HepG2 (cell line): ENCODE measurements at regions not wholly inside any gene's neighbourhood (a gene's known extent, or its start where the extent isn't known, plus 50 kb on each side); places are given as distances from the start of the nearest gene placed in this dataset.

Experiments
- AKAP8 ChIP-seq: sonication (generic); formaldehyde crosslinking; IDR thresholded peaks from 2 replicates; pipeline ENCODE4 v1.5.1; 2020; ENCODE audit warnings: mild to moderate bottlenecking, missing genetic modification reagents
- CENPT ChIP-seq: sonication (generic); formaldehyde crosslinking; IDR thresholded peaks from 2 replicates; pipeline ENCODE4 v1.8.0; 2022; ENCODE audit warnings: low read depth, mild to moderate bottlenecking, moderate library complexity, missing genetic modification reagents
- HNF4A ChIP-seq: sonication (generic); formaldehyde crosslinking; IDR thresholded peaks from 2 replicates; pipeline ENCODE4 v1.4.0; 2020; ENCODE audit warnings: missing genetic modification reagents
- HNRNPK ChIP-seq: fragments of 200-400 bp; formaldehyde crosslinking; IDR thresholded peaks from 2 replicates; pipeline ENCODE4 v1.6.1; 2018; ENCODE audit warnings: low read length, low read depth, moderate library complexity, mild to moderate bottlenecking; ENCODE audit not compliant: poor library complexity, severe bottlenecking
- KMT2B ChIP-seq: IDR thresholded peaks from 2 replicates; pipeline ENCODE4 v1.6.1; 2016; ENCODE audit warnings: missing genetic modification reagents, missing compliant biosample characterization
- MIXL1 ChIP-seq: IDR thresholded peaks from 2 replicates; pipeline ENCODE4 v1.6.1; 2016
- PRPF4 ChIP-seq: fragments of 200-400 bp; formaldehyde crosslinking; IDR thresholded peaks from 2 replicates; pipeline ENCODE4 v1.6.1; 2016; ENCODE audit warnings: low read length, low read depth; ENCODE audit not compliant: poor library complexity, severe bottlenecking
- SAP130 ChIP-seq: IDR thresholded peaks from 2 replicates; pipeline ENCODE4 v1.6.1; 2016; ENCODE audit warnings: low read depth
- SRSF4 ChIP-seq: fragments of 200-400 bp; formaldehyde crosslinking; IDR thresholded peaks from one replicate; pipeline ENCODE4 v1.6.1; 2018; ENCODE audit warnings: mild to moderate bottlenecking, low read depth, low read length, moderate library complexity; ENCODE audit not compliant: poor library complexity, severe bottlenecking
- U2AF1 ChIP-seq: fragments of 200-400 bp; formaldehyde crosslinking; optimal IDR thresholded peaks from 2 replicates; pipeline ENCODE3; 2017; ENCODE audit warnings: mild to moderate bottlenecking, low read depth, low read length
- U2AF2 ChIP-seq: fragments of 200-400 bp; formaldehyde crosslinking; IDR thresholded peaks from 2 replicates; pipeline ENCODE4 v1.6.1; 2017; ENCODE audit warnings: low read depth, mild to moderate bottlenecking, low read length
- ZNF451 ChIP-seq: sonication (generic); formaldehyde crosslinking; IDR thresholded peaks from 2 replicates; pipeline ENCODE4 v1.5.0; 2020; ENCODE audit warnings: mild to moderate bottlenecking, missing genetic modification reagents
- ZNF569 ChIP-seq: sonication (generic); formaldehyde crosslinking; IDR thresholded peaks from 2 replicates; pipeline ENCODE4 v1.5.0; 2020; ENCODE audit warnings: mild to moderate bottlenecking, missing genetic modification reagents, moderate library complexity, borderline replicate concordance
- ZNF713 ChIP-seq: sonication (generic); formaldehyde crosslinking; IDR thresholded peaks from 2 replicates; pipeline ENCODE4 v1.4.0; 2020; ENCODE audit warnings: mild to moderate bottlenecking, missing genetic modification reagents
- ZNF75D ChIP-seq: sonication (generic); formaldehyde crosslinking; IDR thresholded peaks from 2 replicates; pipeline ENCODE4 v1.8.1; 2023; ENCODE audit warnings: missing genetic modification reagents, mild to moderate bottlenecking, borderline replicate concordance
- TF ChIP-seq, protein P1 (sequence below): sonication (generic); formaldehyde crosslinking; IDR thresholded peaks from 2 replicates; pipeline ENCODE4 v1.4.0; 2020; ENCODE audit warnings: missing genetic modification reagents, borderline replicate concordance
- TF ChIP-seq, protein P2 (sequence below): sonication (generic); formaldehyde crosslinking; IDR thresholded peaks from 2 replicates; pipeline ENCODE4 v1.5.1; 2020; ENCODE audit warnings: mild to moderate bottlenecking, missing genetic modification reagents, borderline replicate concordance
- TF ChIP-seq, protein P3 (sequence below): sonication (generic); formaldehyde crosslinking; IDR thresholded peaks from 2 replicates; pipeline ENCODE4 v1.9.0; 2021; ENCODE audit warnings: missing genetic modification reagents, mild to moderate bottlenecking, borderline replicate concordance
- TF ChIP-seq, protein P4 (sequence below): sonication (generic); formaldehyde crosslinking; IDR thresholded peaks from 2 replicates; pipeline ENCODE4 v1.5.0; 2020; ENCODE audit warnings: missing genetic modification reagents
- TF ChIP-seq, protein P5 (sequence below): sonication (generic); formaldehyde crosslinking; IDR thresholded peaks from 2 replicates; pipeline ENCODE4 v1.9.0; 2021; ENCODE audit warnings: missing genetic modification reagents, borderline replicate concordance

DNA sequence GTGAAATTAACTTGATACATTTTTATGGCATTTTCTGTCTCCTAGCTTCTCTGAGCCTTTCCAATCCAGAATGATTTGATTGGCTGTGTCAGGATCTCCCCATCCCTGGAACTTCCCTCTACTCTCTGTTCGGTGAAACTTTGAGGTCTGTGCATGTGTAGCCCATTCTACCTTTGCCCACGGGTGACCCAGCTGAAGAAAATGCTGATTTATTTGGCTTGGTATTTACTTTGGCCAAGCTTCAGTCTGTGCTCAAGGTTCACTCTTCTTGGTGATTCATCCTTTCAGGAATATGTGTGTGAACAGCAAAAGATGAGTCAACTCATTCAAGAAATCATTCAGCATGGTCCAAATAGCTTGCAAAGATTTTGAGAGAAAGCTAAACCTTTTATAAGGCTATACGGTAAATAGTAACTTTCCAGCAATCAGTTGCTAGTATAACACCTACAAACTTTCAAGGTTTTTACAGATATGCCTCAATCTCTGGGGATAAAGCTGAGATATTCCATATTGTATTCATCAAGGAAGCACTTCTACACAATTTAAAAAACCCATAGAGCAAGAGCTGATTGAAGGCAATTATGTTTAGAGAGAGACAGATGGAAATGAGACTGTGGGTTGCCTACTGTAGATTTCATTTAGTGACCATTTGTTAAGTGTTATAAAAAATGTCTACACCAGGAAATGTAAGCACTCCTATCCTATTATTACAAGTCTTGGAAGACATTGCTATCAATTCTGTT is 233.9 kb upstream of the CXXC4 start (continued):
- TF ChIP-seq, protein P1, sequence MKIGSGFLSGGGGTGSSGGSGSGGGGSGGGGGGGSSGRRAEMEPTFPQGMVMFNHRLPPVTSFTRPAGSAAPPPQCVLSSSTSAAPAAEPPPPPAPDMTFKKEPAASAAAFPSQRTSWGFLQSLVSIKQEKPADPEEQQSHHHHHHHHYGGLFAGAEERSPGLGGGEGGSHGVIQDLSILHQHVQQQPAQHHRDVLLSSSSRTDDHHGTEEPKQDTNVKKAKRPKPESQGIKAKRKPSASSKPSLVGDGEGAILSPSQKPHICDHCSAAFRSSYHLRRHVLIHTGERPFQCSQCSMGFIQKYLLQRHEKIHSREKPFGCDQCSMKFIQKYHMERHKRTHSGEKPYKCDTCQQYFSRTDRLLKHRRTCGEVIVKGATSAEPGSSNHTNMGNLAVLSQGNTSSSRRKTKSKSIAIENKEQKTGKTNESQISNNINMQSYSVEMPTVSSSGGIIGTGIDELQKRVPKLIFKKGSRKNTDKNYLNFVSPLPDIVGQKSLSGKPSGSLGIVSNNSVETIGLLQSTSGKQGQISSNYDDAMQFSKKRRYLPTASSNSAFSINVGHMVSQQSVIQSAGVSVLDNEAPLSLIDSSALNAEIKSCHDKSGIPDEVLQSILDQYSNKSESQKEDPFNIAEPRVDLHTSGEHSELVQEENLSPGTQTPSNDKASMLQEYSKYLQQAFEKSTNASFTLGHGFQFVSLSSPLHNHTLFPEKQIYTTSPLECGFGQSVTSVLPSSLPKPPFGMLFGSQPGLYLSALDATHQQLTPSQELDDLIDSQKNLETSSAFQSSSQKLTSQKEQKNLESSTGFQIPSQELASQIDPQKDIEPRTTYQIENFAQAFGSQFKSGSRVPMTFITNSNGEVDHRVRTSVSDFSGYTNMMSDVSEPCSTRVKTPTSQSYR (CRISPR knock-in tag) = no peak; the same call in 1 of the 2 replicates
- TF ChIP-seq, protein P2, sequence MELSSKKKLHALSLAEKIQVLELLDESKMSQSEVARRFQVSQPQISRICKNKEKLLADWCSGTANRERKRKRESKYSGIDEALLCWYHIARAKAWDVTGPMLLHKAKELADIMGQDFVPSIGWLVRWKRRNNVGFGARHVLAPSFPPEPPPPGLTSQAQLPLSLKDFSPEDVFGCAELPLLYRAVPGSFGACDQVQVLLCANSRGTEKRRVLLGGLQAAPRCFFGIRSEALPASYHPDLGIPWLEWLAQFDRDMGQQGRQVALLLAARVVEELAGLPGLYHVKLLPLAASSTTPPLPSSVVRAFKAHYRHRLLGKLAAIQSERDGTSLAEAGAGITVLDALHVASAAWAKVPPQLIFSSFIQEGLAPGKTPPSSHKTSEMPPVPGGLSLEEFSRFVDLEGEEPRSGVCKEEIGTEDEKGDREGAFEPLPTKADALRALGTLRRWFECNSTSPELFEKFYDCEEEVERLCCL = no peak
- no peak for TF ChIP-seq HNRNPK
- peak; percentile 62; the same call in 1 of the 2 replicates for TF ChIP-seq MIXL1
- TF ChIP-seq ZNF451 (CRISPR knock-in tag) = no peak
- no peak for TF ChIP-seq ZNF75D
- TF ChIP-seq U2AF2 = no peak
- TF ChIP-seq U2AF1 = no peak
- TF ChIP-seq SRSF4 = no peak
- TF ChIP-seq KMT2B = no peak
- TF ChIP-seq, protein P3, sequence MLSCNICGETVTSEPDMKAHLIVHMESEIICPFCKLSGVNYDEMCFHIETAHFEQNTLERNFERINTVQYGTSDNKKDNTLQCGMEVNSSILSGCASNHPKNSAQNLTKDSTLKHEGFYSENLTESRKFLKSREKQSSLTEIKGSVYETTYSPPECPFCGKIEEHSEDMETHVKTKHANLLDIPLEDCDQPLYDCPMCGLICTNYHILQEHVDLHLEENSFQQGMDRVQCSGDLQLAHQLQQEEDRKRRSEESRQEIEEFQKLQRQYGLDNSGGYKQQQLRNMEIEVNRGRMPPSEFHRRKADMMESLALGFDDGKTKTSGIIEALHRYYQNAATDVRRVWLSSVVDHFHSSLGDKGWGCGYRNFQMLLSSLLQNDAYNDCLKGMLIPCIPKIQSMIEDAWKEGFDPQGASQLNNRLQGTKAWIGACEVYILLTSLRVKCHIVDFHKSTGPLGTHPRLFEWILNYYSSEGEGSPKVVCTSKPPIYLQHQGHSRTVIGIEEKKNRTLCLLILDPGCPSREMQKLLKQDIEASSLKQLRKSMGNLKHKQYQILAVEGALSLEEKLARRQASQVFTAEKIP = no peak
- TF ChIP-seq, protein P4, sequence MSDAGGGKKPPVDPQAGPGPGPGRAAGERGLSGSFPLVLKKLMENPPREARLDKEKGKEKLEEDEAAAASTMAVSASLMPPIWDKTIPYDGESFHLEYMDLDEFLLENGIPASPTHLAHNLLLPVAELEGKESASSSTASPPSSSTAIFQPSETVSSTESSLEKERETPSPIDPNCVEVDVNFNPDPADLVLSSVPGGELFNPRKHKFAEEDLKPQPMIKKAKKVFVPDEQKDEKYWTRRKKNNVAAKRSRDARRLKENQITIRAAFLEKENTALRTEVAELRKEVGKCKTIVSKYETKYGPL (CRISPR knock-in tag) = no peak
- peak; percentile 57 for TF ChIP-seq SAP130 (CRISPR knock-in tag)
- TF ChIP-seq ZNF713 = no peak
- no peak for TF ChIP-seq PRPF4
- TF ChIP-seq HNF4A = peak; percentile 72
- no peak for TF ChIP-seq CENPT (CRISPR knock-in tag)
- no peak for TF ChIP-seq ZNF569 (CRISPR knock-in tag)
- TF ChIP-seq, protein P5, sequence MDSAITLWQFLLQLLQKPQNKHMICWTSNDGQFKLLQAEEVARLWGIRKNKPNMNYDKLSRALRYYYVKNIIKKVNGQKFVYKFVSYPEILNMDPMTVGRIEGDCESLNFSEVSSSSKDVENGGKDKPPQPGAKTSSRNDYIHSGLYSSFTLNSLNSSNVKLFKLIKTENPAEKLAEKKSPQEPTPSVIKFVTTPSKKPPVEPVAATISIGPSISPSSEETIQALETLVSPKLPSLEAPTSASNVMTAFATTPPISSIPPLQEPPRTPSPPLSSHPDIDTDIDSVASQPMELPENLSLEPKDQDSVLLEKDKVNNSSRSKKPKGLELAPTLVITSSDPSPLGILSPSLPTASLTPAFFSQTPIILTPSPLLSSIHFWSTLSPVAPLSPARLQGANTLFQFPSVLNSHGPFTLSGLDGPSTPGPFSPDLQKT = no peak
- TF ChIP-seq AKAP8 (CRISPR knock-in tag) = no peak
